NCI-H128 (cell line): ENCODE measurements at regions not wholly inside any gene's neighbourhood (a gene's known extent, or its start where the extent isn't known, plus 50 kb on each side); places are given as distances from the start of the nearest gene placed in this dataset.

ENCODE experiments used
- DNase-seq: peaks from one replicate; lab custom pipeline; 2025; ENCODE audit not compliant: unreplicated experiment; lab: John Stamatoyannopoulos, UW

- DNase-seq: no peak
Observed at GRCh38 chr5:105783811-105784210, 1886.9 kb downstream of the EFNA5 start.

- no peak for DNase-seq
Observed at GRCh38 chr5:105782501-105782900, 1888.2 kb downstream of the EFNA5 start.

GRCh38 chr5:105773241-105773640, 1897.5 kb downstream of the EFNA5 start:
- no peak for DNase-seq

- DNase-seq: no peak
Observed at GRCh38 chr5:105767267-105767666, 1903.5 kb downstream of the EFNA5 start.

- no peak for DNase-seq
Observed at GRCh38 chr5:105762728-105763127, 1908.0 kb downstream of the EFNA5 start.

- DNase-seq: no peak
Observed at GRCh38 chr5:105754056-105754455, 1916.7 kb downstream of the EFNA5 start.

GRCh38 chr5:105752801-105753200, 1917.9 kb downstream of the EFNA5 start:
- DNase-seq: no peak

GRCh38 chr5:105751908-105752307, 1918.8 kb downstream of the EFNA5 start:
- DNase-seq: no peak

GRCh38 chr5:105745111-105745510, 1925.6 kb downstream of the EFNA5 start:
- no peak for DNase-seq

GRCh38 chr5:105740242-105740641, 1930.5 kb downstream of the EFNA5 start:
- no peak for DNase-seq

- no peak for DNase-seq
Observed at GRCh38 chr5:105739732-105740131, 1931.0 kb downstream of the EFNA5 start.

GRCh38 chr5:105735704-105736103, 1935.0 kb downstream of the EFNA5 start:
- DNase-seq: no peak

GRCh38 chr5:105730982-105731381, 1939.8 kb downstream of the EFNA5 start:
- DNase-seq: no peak

GRCh38 chr5:105726093-105726492, 1944.6 kb downstream of the EFNA5 start:
- no peak for DNase-seq

GRCh38 chr5:105708442-105708841, 1962.3 kb downstream of the EFNA5 start:
- DNase-seq: no peak

GRCh38 chr5:105702323-105702722, 1968.4 kb downstream of the EFNA5 start:
- no peak for DNase-seq

- no peak for DNase-seq
Observed at GRCh38 chr5:105696440-105696839, 1974.3 kb downstream of the EFNA5 start.

- no peak for DNase-seq
Observed at GRCh38 chr5:105695941-105696340, 1974.8 kb downstream of the EFNA5 start.

- no peak for DNase-seq
Observed at GRCh38 chr5:105689596-105689995, 1981.1 kb downstream of the EFNA5 start.

GRCh38 chr5:105688227-105688792, 1982.4 kb downstream of the EFNA5 start:
- no peak for DNase-seq

GRCh38 chr5:105687493-105687892, 1983.2 kb downstream of the EFNA5 start:
- DNase-seq: no peak

GRCh38 chr5:105685884-105686283, 1984.9 kb downstream of the EFNA5 start:
- no peak for DNase-seq

GRCh38 chr5:105684799-105685198, 1985.9 kb downstream of the EFNA5 start:
- DNase-seq: no peak
